MM.1S (cell line): ENCODE measurements at regions not wholly inside any gene's neighbourhood (a gene's known extent, or its start where the extent isn't known, plus 50 kb on each side); places are given as distances from the start of the nearest gene placed in this dataset.

Experiments
- CTCF ChIP-seq: fragments of 300-600 bp; sonication (generic); IDR thresholded peaks from 2 replicates; pipeline ENCODE4 v1.5.1; 2016; ENCODE audit warnings: antibody characterized with exemption, low read length, mixed read lengths
- EZH2phosphoT487 ChIP-seq: fragments of 300-600 bp; sonication (generic); IDR thresholded peaks from 2 replicates; pipeline ENCODE4 v1.6.1; 2018; ENCODE audit warnings: antibody characterized with exemption, low read length

GRCh38 chr12:63415357-63415756, 252.9 kb downstream of the DPY19L2 start:
- TF ChIP-seq CTCF, result no peak
- no peak for TF ChIP-seq EZH2phosphoT487
